OCI-LY3 (cell line): ENCODE measurements at regions not wholly inside any gene's neighbourhood (a gene's known extent, or its start where the extent isn't known, plus 50 kb on each side); places are given as distances from the start of the nearest gene placed in this dataset.
"Not testable (repeated sequence)": the region's sequence is repeated elsewhere in the genome, so short reads cannot be mapped to it uniquely, and the experiment has no call there.

Source experiments
- H2AFZ ChIP-seq: fragments of 200-600, 300-600 bp; shearing (Covaris generic); 2 replicates; pipeline ENCODE4 v1.6.0; 2014; ENCODE audit warnings: antibody characterized with exemption, low read depth, low read length
- H3K27ac ChIP-seq: fragments of 200-600, 300-600 bp; sonication (generic); 2 replicates; pipeline ENCODE4 v1.5.1; 2014; ENCODE audit warnings: mild to moderate bottlenecking, low read length, moderate library complexity, mixed read lengths
- H3K27me3 ChIP-seq: fragments of 200-600, 300-600 bp; sonication (generic); 2 replicates; pipeline ENCODE4 v1.6.1; 2014; ENCODE audit warnings: low read depth, low read length, mixed read lengths
- H3K36me3 ChIP-seq: fragments of 200-600, 300-600 bp; sonication (generic); replicated peaks from 2 replicates; pipeline ENCODE3; 2014; ENCODE audit warnings: low read depth, low read length, mixed read lengths
- H3K4me1 ChIP-seq: fragments of 300-600, 200-600 bp; sonication (generic); 2 replicates; pipeline ENCODE4 v1.6.1; 2014; ENCODE audit warnings: low read length, mixed read lengths
- H3K4me2 ChIP-seq: fragments of 200-600, 300-600 bp; sonication (generic); 2 replicates; pipeline ENCODE4 v1.6.1; 2014; ENCODE audit warnings: low read length, mixed read lengths
- H3K4me3 ChIP-seq: fragments of 300-600, 200-600 bp; sonication (generic); 2 replicates; pipeline ENCODE4 v1.5.1; 2014; ENCODE audit warnings: antibody characterized with exemption, mild to moderate bottlenecking, low read length, moderate library complexity
- H3K79me2 ChIP-seq: fragments of 300-600, 200-600 bp; shearing (Covaris generic); 2 replicates; pipeline ENCODE4 v1.6.1; 2014; ENCODE audit warnings: mild to moderate bottlenecking, low read length, mixed read lengths
- H3K9ac ChIP-seq: fragments of 300-600, 200-600 bp; shearing (Covaris generic); 2 replicates; pipeline ENCODE4 v1.6.0; 2014; ENCODE audit warnings: mild to moderate bottlenecking, low read length, moderate library complexity
- H3K9me3 ChIP-seq: fragments of 200-600, 300-600 bp; shearing (Covaris generic); 2 replicates; pipeline ENCODE4 v1.6.1; 2014; ENCODE audit warnings: low read length, mixed read lengths; ENCODE audit not compliant: insufficient read depth
- H4K20me1 ChIP-seq: fragments of 200-600, 300-600 bp; sonication (generic); 2 replicates; pipeline ENCODE4 v1.6.1; 2016; ENCODE audit warnings: low read length, mixed read lengths; ENCODE audit not compliant: insufficient read depth
- CTCF ChIP-seq: fragments of 200-600, 300-600 bp; sonication (generic); IDR thresholded peaks from 2 replicates; pipeline ENCODE4 v1.5.1; 2014; ENCODE audit warnings: antibody characterized with exemption, low read length, low read depth
- EZH2phosphoT487 ChIP-seq: fragments of 200-600 bp; shearing (Covaris generic); IDR thresholded peaks from 2 replicates; pipeline ENCODE4 v1.6.1; 2018; ENCODE audit warnings: antibody characterized with exemption, mixed run types, low read depth

GRCh38 chr1:219708919-219709543, 96.1 kb upstream of the ZC3H11B start:
- Histone ChIP-seq H3K27me3 (peaks cover 10% of the 10 kb centered on the region), H3K4me3 (no peak overlapping the region), H3K9ac (no peak overlapping the region), H2AFZ (no peak overlapping the region), H3K79me2 (no peaks in the 10 kb centered on the region), H3K4me1 (no peaks in the 10 kb centered on the region), H3K9me3 (no peaks in the 10 kb centered on the region), H3K4me2 (no peak overlapping the region), H3K36me3 (no peaks in the 10 kb centered on the region), H4K20me1 (no peaks in the 10 kb centered on the region), H3K27ac (no peak overlapping the region)
- no peak for TF ChIP-seq EZH2phosphoT487
- TF ChIP-seq CTCF, result no peak

- not testable (repeated sequence) for H2AFZ ChIP-seq, H3K79me2 ChIP-seq, H3K36me3 ChIP-seq, H3K4me1 ChIP-seq, H3K9ac ChIP-seq, H3K27ac ChIP-seq, H3K4me3 ChIP-seq, H3K4me2 ChIP-seq, H4K20me1 ChIP-seq, H3K9me3 ChIP-seq
- H3K27me3 ChIP-seq, result peaks cover 10% of the 10 kb centered on the region
Observed at GRCh38 chr1:219707885-219708284, 95.0 kb upstream of the ZC3H11B start.

- peaks cover 10% of the 10 kb centered on the region for H3K27me3 ChIP-seq
- not testable (repeated sequence) for H3K36me3 ChIP-seq, H3K4me1 ChIP-seq, H3K9ac ChIP-seq, H4K20me1 ChIP-seq, H3K4me2 ChIP-seq, H3K9me3 ChIP-seq, H2AFZ ChIP-seq, H3K4me3 ChIP-seq, H3K79me2 ChIP-seq, H3K27ac ChIP-seq
Observed at GRCh38 chr1:219704331-219704730, 91.4 kb upstream of the ZC3H11B start.

GRCh38 chr1:219703368-219703639, 90.4 kb upstream of the ZC3H11B start:
- no peak overlapping the region for H2AFZ ChIP-seq
- no peaks in the 10 kb centered on the region for H4K20me1 ChIP-seq
- H3K79me2 ChIP-seq, result no peaks in the 10 kb centered on the region
- H3K9me3 ChIP-seq, result no peaks in the 10 kb centered on the region
- H3K27ac ChIP-seq, result no peak overlapping the region
- TF ChIP-seq EZH2phosphoT487 (no peak), CTCF (no peak)
- H3K36me3 ChIP-seq, result no peaks in the 10 kb centered on the region
- H3K9ac ChIP-seq, result no peak overlapping the region
- H3K4me3 ChIP-seq, result no peak overlapping the region
- 0 out of 2 replicates have a peak, but pooled peaks cover 8% of the 10 kb centered on the region for H3K27me3 ChIP-seq
- no peak overlapping the region for H3K4me2 ChIP-seq
- H3K4me1 ChIP-seq, result no peaks in the 10 kb centered on the region

DNA sequence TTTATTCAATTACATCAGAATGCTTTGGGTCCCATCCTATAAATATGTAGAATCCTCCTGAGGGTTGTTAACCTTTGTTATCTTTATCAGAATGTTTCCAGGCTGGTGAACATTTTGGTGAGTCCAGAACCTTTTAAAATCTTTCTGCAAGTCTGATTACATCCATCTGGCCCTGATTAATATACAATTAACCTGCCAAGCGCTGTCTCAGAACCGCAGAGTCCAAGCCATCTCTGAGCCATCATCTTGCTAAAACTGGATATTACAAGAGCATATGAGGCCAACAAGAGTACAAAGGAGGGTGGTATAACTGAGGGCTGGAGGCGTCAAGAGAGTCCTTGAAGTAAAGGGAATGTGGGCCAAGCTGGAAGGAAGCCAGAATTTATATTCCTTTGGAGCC, 88.6 kb upstream of the ZC3H11B start:
- Histone ChIP-seq H2AFZ (no peak overlapping the region), H3K36me3 (no peaks in the 10 kb centered on the region), H3K79me2 (no peaks in the 10 kb centered on the region), H3K4me1 (no peaks in the 10 kb centered on the region), H3K4me3 (no peak overlapping the region), H3K27me3 (peaks cover 8% of the 10 kb centered on the region; the same call in 1 of the 2 replicates), H3K9ac (no peak overlapping the region), H3K27ac (no peak overlapping the region), H3K9me3 (no peaks in the 10 kb centered on the region), H4K20me1 (no peaks in the 10 kb centered on the region), H3K4me2 (no peak overlapping the region)
- TF ChIP-seq EZH2phosphoT487 (no peak), CTCF (no peak)
